ENCODE measurements at regions not wholly inside any gene's neighbourhood (a gene's known extent, or its start where the extent isn't known, plus 50 kb on each side); places are given as distances from the start of the nearest gene placed in this dataset.

DNA sequence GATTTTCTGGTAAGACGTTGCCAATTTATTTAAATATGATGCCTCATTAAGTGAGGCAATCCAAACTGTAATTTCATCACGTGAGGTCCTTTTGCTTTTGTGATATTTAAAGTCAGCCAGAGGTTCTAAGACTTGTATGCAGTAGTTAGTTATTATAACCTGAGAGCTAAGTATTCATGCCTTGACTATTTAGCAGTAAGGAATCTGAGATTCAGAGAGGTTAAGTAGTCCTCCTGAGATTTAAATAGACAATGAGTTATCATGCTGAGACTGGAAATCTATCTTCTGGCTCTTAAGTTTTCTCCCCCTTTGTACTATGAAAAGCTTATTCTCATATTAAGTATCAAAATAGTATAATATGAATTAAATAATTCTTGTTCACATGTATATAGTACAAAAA, 158.0 kb downstream of the UTRN start:
- ATAC-seq = no peak
- peaks cover 20% of the 10 kb centered on the region for H3K9me3 Mint-ChIP-seq
- H3K27ac Mint-ChIP-seq = no peak overlapping the region
- H3K27me3 Mint-ChIP-seq = no peaks in the 10 kb centered on the region
- no peaks in the 10 kb centered on the region for H3K4me1 Mint-ChIP-seq (ENCODE audit: low read depth)
- POLR2A ChIA-PET = interaction anchor here (0.6 kb wide), 1 partner anchor 71 kb away, joined by 3 read pairs; no protein-coding TSS in a partner anchor
- CTCF ChIA-PET = no interaction called here
- DNase-seq = no peak
- peaks cover 53% of the 10 kb centered on the region for H3K36me3 Mint-ChIP-seq (ENCODE audit: low read depth)
- TF ChIP-seq, protein P1, sequence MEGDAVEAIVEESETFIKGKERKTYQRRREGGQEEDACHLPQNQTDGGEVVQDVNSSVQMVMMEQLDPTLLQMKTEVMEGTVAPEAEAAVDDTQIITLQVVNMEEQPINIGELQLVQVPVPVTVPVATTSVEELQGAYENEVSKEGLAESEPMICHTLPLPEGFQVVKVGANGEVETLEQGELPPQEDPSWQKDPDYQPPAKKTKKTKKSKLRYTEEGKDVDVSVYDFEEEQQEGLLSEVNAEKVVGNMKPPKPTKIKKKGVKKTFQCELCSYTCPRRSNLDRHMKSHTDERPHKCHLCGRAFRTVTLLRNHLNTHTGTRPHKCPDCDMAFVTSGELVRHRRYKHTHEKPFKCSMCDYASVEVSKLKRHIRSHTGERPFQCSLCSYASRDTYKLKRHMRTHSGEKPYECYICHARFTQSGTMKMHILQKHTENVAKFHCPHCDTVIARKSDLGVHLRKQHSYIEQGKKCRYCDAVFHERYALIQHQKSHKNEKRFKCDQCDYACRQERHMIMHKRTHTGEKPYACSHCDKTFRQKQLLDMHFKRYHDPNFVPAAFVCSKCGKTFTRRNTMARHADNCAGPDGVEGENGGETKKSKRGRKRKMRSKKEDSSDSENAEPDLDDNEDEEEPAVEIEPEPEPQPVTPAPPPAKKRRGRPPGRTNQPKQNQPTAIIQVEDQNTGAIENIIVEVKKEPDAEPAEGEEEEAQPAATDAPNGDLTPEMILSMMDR (IDR thresholded peaks at IDR 0.05) = no peak
- intact Hi-C loops (cut with micrococcal nuclease) = no loop called here
- H3K4me3 Mint-ChIP-seq = no peak overlapping the region

DNA sequence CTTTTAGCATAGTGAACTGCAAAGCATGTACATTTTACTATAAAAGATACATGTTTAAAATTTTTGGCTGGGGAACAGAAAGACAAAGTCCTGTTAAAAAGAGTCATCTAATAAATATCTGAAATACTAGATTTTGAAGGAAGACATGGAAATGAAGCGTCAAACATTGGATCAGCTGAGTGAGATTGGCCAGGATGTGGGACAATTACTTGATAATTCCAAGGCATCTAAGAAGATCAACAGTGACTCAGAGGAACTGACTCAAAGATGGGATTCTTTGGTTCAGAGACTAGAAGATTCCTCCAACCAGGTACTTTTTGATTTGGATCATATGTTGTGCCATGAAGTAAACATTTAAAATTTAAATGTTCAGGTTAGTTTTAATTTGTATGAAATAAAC, 162.3 kb downstream of the UTRN start:
- Mint-ChIP-seq H3K36me3 (ENCODE audit: low read depth) (peaks cover 37% of the 10 kb centered on the region), H3K9me3 (no peaks in the 10 kb centered on the region), H3K4me3 (no peak overlapping the region), H3K27me3 (no peaks in the 10 kb centered on the region), H3K27ac (peak overlapping the region; percentile 12), H3K4me1 (ENCODE audit: low read depth) (peaks cover 3% of the 10 kb centered on the region)
- TF ChIP-seq, protein P1 (IDR thresholded peaks at IDR 0.05) = no peak
- CTCF ChIA-PET = interaction anchor here (1.4 kb wide), 1 partner anchor 10 kb away, joined by 3 read pairs; no protein-coding TSS in a partner anchor
- ATAC-seq = no peak
- POLR2A ChIA-PET = no interaction called here
- intact Hi-C loops (cut with micrococcal nuclease) = no loop called here
- no peak for DNase-seq

DNA sequence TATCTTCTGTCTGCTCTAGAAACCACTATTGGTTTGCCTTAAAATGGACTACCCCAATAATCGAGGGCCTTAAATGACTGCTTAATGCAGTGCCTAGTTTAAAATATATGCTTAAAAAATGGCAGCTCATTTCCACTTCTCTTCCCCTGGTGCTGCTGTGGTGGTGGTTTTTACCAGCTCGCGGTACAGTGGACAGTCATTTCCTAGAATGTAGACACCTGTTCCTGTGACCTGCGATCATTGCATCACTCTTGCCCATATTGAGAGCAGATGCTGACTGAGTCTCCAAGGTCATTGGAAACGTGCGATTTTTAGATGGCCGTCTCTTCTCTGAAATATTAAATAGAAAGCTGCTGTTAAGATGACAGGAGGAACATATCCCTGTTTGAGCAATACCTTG, 164.1 kb downstream of the UTRN start:
- ATAC-seq (no peak), DNase-seq (peak; percentile 32)
- Mint-ChIP-seq H3K27ac (peak overlapping the region; percentile 23), H3K27me3 (no peaks in the 10 kb centered on the region), H3K4me3 (no peak overlapping the region), H3K36me3 (ENCODE audit: low read depth) (peaks cover 33% of the 10 kb centered on the region), H3K4me1 (ENCODE audit: low read depth) (peaks cover 3% of the 10 kb centered on the region), H3K9me3 (no peaks in the 10 kb centered on the region)
- intact Hi-C loops (cut with micrococcal nuclease) = no loop called here
- TF ChIP-seq, protein P1 (IDR thresholded peaks at IDR 0.05) = no peak
- CTCF ChIA-PET = interaction anchor here (1.5 to 1.7 kb wide), 2 partner anchors 10 to 12 kb away, joined by 4 read pairs; no protein-coding TSS in a partner anchor
- POLR2A ChIA-PET = no interaction called here

DNA sequence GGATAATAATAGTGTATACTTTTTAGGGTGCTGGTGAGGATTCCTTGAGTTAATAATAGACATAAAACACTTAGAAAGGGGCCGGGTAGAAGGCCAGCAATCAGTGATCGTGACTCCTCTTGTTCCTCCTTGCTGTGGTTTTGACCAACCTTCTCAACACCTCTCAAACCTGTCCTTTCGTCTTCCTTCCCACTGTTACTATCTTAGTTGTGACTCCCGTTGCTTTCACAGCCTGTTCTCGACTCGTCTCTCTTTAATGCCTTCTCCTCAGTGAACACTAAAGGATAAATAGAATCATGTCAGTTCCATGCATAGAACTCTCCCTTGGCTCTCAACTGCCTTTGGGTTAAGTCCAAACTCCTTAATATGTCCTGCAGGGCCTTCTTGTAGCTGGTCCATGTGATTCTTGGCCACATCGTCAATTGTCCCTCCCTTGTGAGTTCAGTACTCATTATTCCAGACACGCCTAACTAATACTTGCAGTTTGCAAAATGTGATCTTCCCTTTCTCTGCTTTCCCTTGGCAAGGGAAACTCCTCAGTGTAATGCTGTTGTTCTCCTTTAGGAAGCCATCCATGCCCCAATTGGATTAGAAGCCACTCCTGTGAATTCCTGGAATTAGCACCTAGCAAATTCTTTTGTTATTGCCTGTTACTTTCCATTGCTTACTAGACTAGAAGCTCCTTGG, 164.9 kb downstream of the UTRN start:
- CTCF ChIA-PET = interaction anchor here (1.3 to 1.7 kb wide), 3 partner anchors 9 to 510 kb away, joined by 3 to 4 read pairs (median 4); no protein-coding TSS in a partner anchor
- H3K4me3 Mint-ChIP-seq = no peak overlapping the region
- intact Hi-C loops (cut with micrococcal nuclease) = no loop called here
- TF ChIP-seq, protein P1 (IDR thresholded peaks at IDR 0.05) = no peak
- H3K27me3 Mint-ChIP-seq = no peaks in the 10 kb centered on the region
- H3K9me3 Mint-ChIP-seq = no peaks in the 10 kb centered on the region
- H3K27ac Mint-ChIP-seq = peak overlapping the region; percentile 2
- no peak for DNase-seq
- ATAC-seq = no peak
- POLR2A ChIA-PET = no interaction called here
- peaks cover 35% of the 10 kb centered on the region for H3K36me3 Mint-ChIP-seq (ENCODE audit: low read depth)
- peaks cover 3% of the 10 kb centered on the region for H3K4me1 Mint-ChIP-seq (ENCODE audit: low read depth)

DNA sequence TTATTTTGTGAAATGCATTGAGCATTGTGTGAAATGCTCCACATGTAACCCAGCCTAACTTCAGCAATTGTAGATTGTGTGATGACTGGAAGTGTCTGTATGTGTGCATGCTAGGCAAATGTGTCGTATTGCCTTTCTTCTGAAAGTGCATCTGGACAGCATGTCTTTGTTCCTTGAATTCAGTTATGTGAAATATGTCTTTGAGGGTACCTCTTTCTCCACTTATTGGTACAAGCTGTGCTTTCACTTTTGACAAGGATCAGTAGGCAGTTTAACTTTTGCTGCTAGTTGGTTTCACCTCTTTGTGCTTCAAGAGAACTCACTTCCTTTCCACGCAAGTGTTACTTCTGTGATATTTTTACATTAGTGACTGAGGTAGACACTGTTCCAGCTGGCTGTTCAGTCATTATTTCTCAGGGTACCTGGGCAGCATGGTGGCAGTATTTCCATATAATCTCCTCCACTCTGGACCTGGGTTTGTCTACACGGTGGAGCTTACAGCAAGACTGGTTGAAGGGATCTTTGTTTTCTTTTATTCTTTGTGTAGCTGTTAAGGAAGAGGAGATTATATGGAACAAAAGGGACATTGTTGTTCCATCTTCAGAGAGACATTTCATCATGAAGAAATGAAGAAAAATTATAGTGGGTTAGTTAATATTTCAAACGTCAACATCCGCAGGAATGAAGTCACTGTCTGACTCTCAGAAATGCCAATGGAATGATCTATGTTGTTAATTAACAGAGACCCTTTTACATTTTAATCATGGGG, 175.4 kb downstream of the UTRN start:
- H3K4me3 Mint-ChIP-seq = peak overlapping the region; percentile 20
- intact Hi-C loops (cut with micrococcal nuclease) = loop anchor here (10.0 kb wide), 1 partner anchor 116 kb away; no protein-coding TSS in a partner anchor
- H3K27ac Mint-ChIP-seq = peak overlapping the region; percentile 85
- H3K9me3 Mint-ChIP-seq = no peaks in the 10 kb centered on the region
- no peaks in the 10 kb centered on the region for H3K27me3 Mint-ChIP-seq
- CTCF ChIA-PET = interaction anchor here (1.3 to 2.4 kb wide), 4 partner anchors 8 to 22 kb away, joined by 3 to 15 read pairs (median 9); no protein-coding TSS in a partner anchor
- TF ChIP-seq, protein P1 (IDR thresholded peaks at IDR 0.05) = no peak
- DNase-seq (no peak), ATAC-seq (peak; percentile 86)
- peaks cover 22% of the 10 kb centered on the region for H3K4me1 Mint-ChIP-seq (ENCODE audit: low read depth)
- H3K36me3 Mint-ChIP-seq (ENCODE audit: low read depth) = peaks cover 44% of the 10 kb centered on the region
- POLR2A ChIA-PET = no interaction called here
